Keratinocyte (primary cell): ENCODE measurements at regions not wholly inside any gene's neighbourhood (a gene's known extent, or its start where the extent isn't known, plus 50 kb on each side); places are given as distances from the start of the nearest gene placed in this dataset.

Experiments
- EZH2 ChIP-seq: IDR thresholded peaks from one replicate; pipeline ENCODE4 v1.6.1; 2012; ENCODE audit warnings: inconsistent platforms, mild to moderate bottlenecking, low read length, moderate library complexity
- TF ChIP-seq, protein P1 (sequence below), 3 experiments: IDR thresholded peaks in 1 of 3; conservative IDR thresholded peaks in 1 of 3; optimal IDR thresholded peaks in 1 of 3; 2 replicates in 2 of 3; 3 replicates in 1 of 3; pipeline versions ENCODE3 to v1.5.1; 2011; ENCODE audit warnings: low read length in 3 of 3, mild to moderate bottlenecking in 3 of 3, moderate library complexity in 2 of 3, control low read depth in 1 of 3, inconsistent platforms in 1 of 3; ENCODE audit not compliant: insufficient read depth in 2 of 3; ENCODE audit errors: extremely low read depth in 1 of 3

DNA sequence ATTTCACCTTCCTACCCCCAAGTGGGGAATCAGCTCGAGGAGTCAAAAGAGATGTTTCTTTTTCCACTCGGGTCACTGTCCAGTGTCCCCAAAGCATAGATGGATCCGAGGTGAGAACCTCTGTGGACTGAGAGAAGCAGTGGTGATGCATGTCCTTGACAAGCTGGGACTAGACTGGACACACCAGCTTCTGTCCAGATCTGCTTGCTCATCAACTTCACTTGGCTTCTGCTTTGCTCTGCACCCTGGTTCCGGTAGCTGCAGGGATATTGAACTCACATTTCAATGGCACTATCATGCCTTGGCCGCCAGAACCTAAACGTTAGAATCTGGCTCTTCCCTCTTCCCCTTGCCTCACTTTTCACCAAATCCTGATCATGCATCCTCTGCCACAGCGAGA, 50.3 kb upstream of the CXCL12 start:
- TF ChIP-seq, protein P1, sequence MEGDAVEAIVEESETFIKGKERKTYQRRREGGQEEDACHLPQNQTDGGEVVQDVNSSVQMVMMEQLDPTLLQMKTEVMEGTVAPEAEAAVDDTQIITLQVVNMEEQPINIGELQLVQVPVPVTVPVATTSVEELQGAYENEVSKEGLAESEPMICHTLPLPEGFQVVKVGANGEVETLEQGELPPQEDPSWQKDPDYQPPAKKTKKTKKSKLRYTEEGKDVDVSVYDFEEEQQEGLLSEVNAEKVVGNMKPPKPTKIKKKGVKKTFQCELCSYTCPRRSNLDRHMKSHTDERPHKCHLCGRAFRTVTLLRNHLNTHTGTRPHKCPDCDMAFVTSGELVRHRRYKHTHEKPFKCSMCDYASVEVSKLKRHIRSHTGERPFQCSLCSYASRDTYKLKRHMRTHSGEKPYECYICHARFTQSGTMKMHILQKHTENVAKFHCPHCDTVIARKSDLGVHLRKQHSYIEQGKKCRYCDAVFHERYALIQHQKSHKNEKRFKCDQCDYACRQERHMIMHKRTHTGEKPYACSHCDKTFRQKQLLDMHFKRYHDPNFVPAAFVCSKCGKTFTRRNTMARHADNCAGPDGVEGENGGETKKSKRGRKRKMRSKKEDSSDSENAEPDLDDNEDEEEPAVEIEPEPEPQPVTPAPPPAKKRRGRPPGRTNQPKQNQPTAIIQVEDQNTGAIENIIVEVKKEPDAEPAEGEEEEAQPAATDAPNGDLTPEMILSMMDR (optimal IDR thresholded peaks at IDR 0.05 in 1 of 3, IDR thresholded peaks at IDR 0.05 in 1 of 3, conservative IDR thresholded peaks at IDR 0.05 in 1 of 3; ENCODE audit: extremely low read depth in 1 of 3, insufficient read depth in 2 of 3, low read length in 3 of 3) = no peak
- TF ChIP-seq EZH2 = no peak
